Trophoblast cell (in vitro differentiated cells and primary cell): ENCODE measurements at regions not wholly inside any gene's neighbourhood (a gene's known extent, or its start where the extent isn't known, plus 50 kb on each side); places are given as distances from the start of the nearest gene placed in this dataset.

ENCODE experiments used
- DNase-seq, 2 donors: peaks; one replicate each; pipeline ENCODE4 v3.0.0-alpha.2; 2016
- H2AFZ ChIP-seq: 2 replicates; pipeline ENCODE4 v1.6.1; 2013; ENCODE audit warnings: low read length, moderate library complexity, mild to moderate bottlenecking; ENCODE audit not compliant: insufficient read depth, poor library complexity
- H2AK5ac ChIP-seq: 2 replicates; pipeline ENCODE4 v1.6.1; 2013; ENCODE audit warnings: mild to moderate bottlenecking, low read length
- H2BK120ac ChIP-seq: 2 replicates; pipeline ENCODE4 v1.6.1; 2013; ENCODE audit warnings: low read length, mild to moderate bottlenecking, moderate library complexity; ENCODE audit not compliant: insufficient read depth, poor library complexity
- H2BK12ac ChIP-seq: 2 replicates; pipeline ENCODE4 v1.6.1; 2013; ENCODE audit warnings: mild to moderate bottlenecking, low read length, moderate library complexity
- H2BK5ac ChIP-seq: 2 replicates; pipeline ENCODE4 v1.6.1; 2013; ENCODE audit warnings: low read length, low read depth, moderate library complexity, mild to moderate bottlenecking; ENCODE audit not compliant: poor library complexity
- H3K14ac ChIP-seq: 2 replicates; pipeline ENCODE4 v1.6.1; 2013; ENCODE audit warnings: mild to moderate bottlenecking, low read length
- H3K18ac ChIP-seq: 2 replicates; pipeline ENCODE4 v1.6.1; 2013; ENCODE audit warnings: mild to moderate bottlenecking, low read length
- H3K23ac ChIP-seq: 2 replicates; pipeline ENCODE4 v1.6.1; 2013; ENCODE audit warnings: low read length
- H3K27ac ChIP-seq: 2 replicates; pipeline ENCODE4 v1.5.1; 2013; ENCODE audit warnings: low read depth, mild to moderate bottlenecking, inconsistent platforms, low read length, moderate library complexity
- H3K27me3 ChIP-seq: 2 replicates; pipeline ENCODE4 v1.6.1; 2013; ENCODE audit warnings: inconsistent platforms, mild to moderate bottlenecking, low read length, moderate library complexity; ENCODE audit not compliant: insufficient read depth
- H3K36me3 ChIP-seq, 2 experiments: 1 replicate in 1 of 2; 2 replicates in 1 of 2; pipeline ENCODE4 v1.6.1; 2013; ENCODE audit warnings: low read length in 2 of 2, mild to moderate bottlenecking in 2 of 2, moderate library complexity in 1 of 2; ENCODE audit not compliant: insufficient read depth in 2 of 2, control insufficient read depth in 1 of 2
- H3K4ac ChIP-seq: 2 replicates; pipeline ENCODE4 v1.6.1; 2013; ENCODE audit warnings: low read depth, mild to moderate bottlenecking, low read length, moderate library complexity
- H3K4me1 ChIP-seq, 2 experiments: 1 replicate in 1 of 2; 2 replicates in 1 of 2; pipeline ENCODE4 v1.6.1; 2013; ENCODE audit warnings: low read length in 2 of 2, mild to moderate bottlenecking in 2 of 2, moderate library complexity in 1 of 2; ENCODE audit not compliant: insufficient read depth in 2 of 2, control insufficient read depth in 1 of 2
- H3K4me2 ChIP-seq: 2 replicates; pipeline ENCODE4 v1.6.1; 2013; ENCODE audit warnings: inconsistent platforms, mild to moderate bottlenecking, low read length, moderate library complexity
- H3K4me3 ChIP-seq: 2 replicates; pipeline ENCODE4 v1.5.1; 2013; ENCODE audit warnings: mild to moderate bottlenecking, low read depth, low read length, inconsistent platforms
- H3K79me1 ChIP-seq: one replicate; pipeline ENCODE4 v1.6.1; 2013; ENCODE audit warnings: low read length
- H3K79me2 ChIP-seq: 2 replicates; pipeline ENCODE4 v1.6.1; 2013; ENCODE audit warnings: low read length, mild to moderate bottlenecking; ENCODE audit not compliant: control insufficient read depth, insufficient read depth, poor library complexity
- H3K9ac ChIP-seq: 2 replicates; pipeline ENCODE4 v1.6.1; 2013; ENCODE audit warnings: mild to moderate bottlenecking, low read length
- H3K9me3 ChIP-seq: 2 replicates; pipeline ENCODE4 v1.6.1; 2013; ENCODE audit warnings: low read depth, mild to moderate bottlenecking, control low read depth, inconsistent platforms, low read length; ENCODE audit not compliant: insufficient read depth
- H4K12ac ChIP-seq: 2 replicates; pipeline ENCODE4 v1.6.1; 2013; ENCODE audit warnings: low read depth, mild to moderate bottlenecking, low read length, moderate library complexity
- H4K8ac ChIP-seq: 2 replicates; pipeline ENCODE4 v1.6.1; 2013; ENCODE audit warnings: low read depth, mild to moderate bottlenecking, low read length, moderate library complexity
- H4K91ac ChIP-seq: one replicate; pipeline ENCODE4 v1.6.1; 2013; ENCODE audit warnings: low read depth, mild to moderate bottlenecking, low read length, moderate library complexity
- WGBS: extraction: QIAGEN DNeasy Blood & Tissue Kit; methylation state at CpG from one replicate; pipeline ENCODE4 v1.1.7; 2013; ENCODE audit warnings: missing lambda C conversion rate; ENCODE audit not compliant: insufficient read length, insufficient coverage; ENCODE audit errors: extremely low coverage; 5-methylcytosine and 5-hydroxymethylcytosine counted together

- H3K23ac ChIP-seq, result no peak overlapping the region
- WGBS, result no CpG with 5 or more reads among the region's 1 CpG
- no peak overlapping the region for H3K4me3 ChIP-seq
- no peaks in the 10 kb centered on the region for H3K4me1 ChIP-seq
- H3K9ac ChIP-seq, result no peak overlapping the region
- no peaks in the 10 kb centered on the region for H3K79me2 ChIP-seq
- H2BK120ac ChIP-seq, result no peak overlapping the region
- peak; percentile 10 to 54 for DNase-seq
- H2BK12ac ChIP-seq, result no peak overlapping the region
- H2BK5ac ChIP-seq, result no peak overlapping the region
- no peak overlapping the region for H3K14ac ChIP-seq
- no peak overlapping the region for H4K8ac ChIP-seq
- H3K18ac ChIP-seq, result no peak overlapping the region
- H2AK5ac ChIP-seq, result no peak overlapping the region
- no peaks in the 10 kb centered on the region for H3K27me3 ChIP-seq
- no peaks in the 10 kb centered on the region for H3K9me3 ChIP-seq
- no peaks in the 10 kb centered on the region for H3K79me1 ChIP-seq
- H3K4ac ChIP-seq, result no peak overlapping the region
- no peaks in the 10 kb centered on the region for H3K36me3 ChIP-seq
- H3K4me2 ChIP-seq, result no peak overlapping the region
- no peak overlapping the region for H2AFZ ChIP-seq
- no peak overlapping the region for H4K12ac ChIP-seq
- no peak overlapping the region for H3K27ac ChIP-seq
- no peak overlapping the region for H4K91ac ChIP-seq
Observed at GRCh38 chrX:104419211-104419610, 146.8 kb upstream of the IL1RAPL2 start.

GRCh38 chrX:104411800-104412199, 154.2 kb upstream of the IL1RAPL2 start:
- Histone ChIP-seq H2AK5ac (no peak overlapping the region), H3K4me3 (no peak overlapping the region), H3K23ac (no peak overlapping the region), H3K27ac (no peak overlapping the region), H3K14ac (no peak overlapping the region), H4K91ac (no peak overlapping the region), H3K9ac (no peak overlapping the region), H3K4me2 (no peak overlapping the region), H2BK12ac (no peak overlapping the region), H2AFZ (no peak overlapping the region), H3K27me3 (no peaks in the 10 kb centered on the region), H4K12ac (no peak overlapping the region), H4K8ac (no peak overlapping the region), H3K36me3 (no peaks in the 10 kb centered on the region), H3K79me2 (no peaks in the 10 kb centered on the region), H3K9me3 (peaks cover 2% of the 10 kb centered on the region), H2BK120ac (no peak overlapping the region), H3K79me1 (no peaks in the 10 kb centered on the region), H3K4me1 (no peaks in the 10 kb centered on the region), H3K18ac (no peak overlapping the region), H3K4ac (no peak overlapping the region), H2BK5ac (no peak overlapping the region)
- no CpG with 5 or more reads among the region's 3 CpGs for WGBS
- no peak for DNase-seq

GRCh38 chrX:104400387-104400786, 145.7 kb upstream of the ESX1 start:
- Histone ChIP-seq H3K4me1 (no peaks in the 10 kb centered on the region), H3K27me3 (no peaks in the 10 kb centered on the region), H3K4ac (no peak overlapping the region), H2BK5ac (no peak overlapping the region), H3K9ac (no peak overlapping the region), H4K12ac (no peak overlapping the region), H3K4me3 (no peak overlapping the region), H3K23ac (no peak overlapping the region), H4K91ac (no peak overlapping the region), H3K9me3 (no peaks in the 10 kb centered on the region), H3K79me1 (no peaks in the 10 kb centered on the region), H3K27ac (no peak overlapping the region), H2AFZ (no peak overlapping the region), H2BK120ac (no peak overlapping the region), H3K4me2 (no peak overlapping the region), H3K18ac (no peak overlapping the region), H3K14ac (no peak overlapping the region), H4K8ac (no peak overlapping the region), H2AK5ac (no peak overlapping the region), H3K79me2 (no peaks in the 10 kb centered on the region), H3K36me3 (no peaks in the 10 kb centered on the region), H2BK12ac (no peak overlapping the region)
- DNase-seq, result peak in 1 of 2 donors; percentile 1
- no CpG with 5 or more reads among the region's 1 CpG for WGBS

- H3K27ac ChIP-seq, result no peak overlapping the region
- H2BK12ac ChIP-seq, result no peak overlapping the region
- H3K27me3 ChIP-seq, result no peaks in the 10 kb centered on the region
- H3K79me2 ChIP-seq, result no peaks in the 10 kb centered on the region
- H3K23ac ChIP-seq, result no peak overlapping the region
- H2BK5ac ChIP-seq, result no peak overlapping the region
- no peaks in the 10 kb centered on the region for H3K9me3 ChIP-seq
- no peak overlapping the region for H3K4me3 ChIP-seq
- H3K9ac ChIP-seq, result no peak overlapping the region
- no CpG with 5 or more reads among the region's 4 CpGs for WGBS
- H3K36me3 ChIP-seq, result no peaks in the 10 kb centered on the region
- H3K79me1 ChIP-seq, result no peaks in the 10 kb centered on the region
- H4K12ac ChIP-seq, result no peak overlapping the region
- no peak overlapping the region for H4K91ac ChIP-seq
- H3K4me1 ChIP-seq, result no peaks in the 10 kb centered on the region
- DNase-seq, result no peak
- H2AK5ac ChIP-seq, result no peak overlapping the region
- H3K18ac ChIP-seq, result no peak overlapping the region
- H3K4me2 ChIP-seq, result no peak overlapping the region
- H3K14ac ChIP-seq, result no peak overlapping the region
- H4K8ac ChIP-seq, result no peak overlapping the region
- H2AFZ ChIP-seq, result no peak overlapping the region
- no peak overlapping the region for H2BK120ac ChIP-seq
- no peak overlapping the region for H3K4ac ChIP-seq
Observed at GRCh38 chrX:104392350-104392749, 137.6 kb upstream of the ESX1 start.
